ENCODE measurements at regions not wholly inside any gene's neighbourhood (a gene's known extent, or its start where the extent isn't known, plus 50 kb on each side); places are given as distances from the start of the nearest gene placed in this dataset.
"Not testable (repeated sequence)": the region's sequence is repeated elsewhere in the genome, so short reads cannot be mapped to it uniquely, and the experiment has no call there.

- DNase-seq (ENCODE audit: low read depth): no peak
These were observed 87.2 kb upstream of the CTBP2 start for GRCh38 chr10:125247576-125247975.

GRCh38 chr10:125243532-125244253, 83.3 kb upstream of the CTBP2 start:
- DNase-seq (ENCODE audit: low read depth): no peak

GRCh38 chr10:125238682-125239081, 78.3 kb upstream of the CTBP2 start:
- no peak for DNase-seq (ENCODE audit: low read depth)

- peak; percentile 7 for DNase-seq (ENCODE audit: low read depth)
These were observed 75.7 kb upstream of the CTBP2 start for GRCh38 chr10:125236091-125236490.

GRCh38 chr10:125235093-125236069, 75.0 kb upstream of the CTBP2 start:
- DNase-seq (ENCODE audit: low read depth): peak; percentile 5

- DNase-seq (ENCODE audit: low read depth): peak; percentile 47
These were observed 74.2 kb upstream of the CTBP2 start for GRCh38 chr10:125234576-125234975.

GRCh38 chr10:125233726-125234125, 73.4 kb upstream of the CTBP2 start:
- DNase-seq (ENCODE audit: low read depth): no peak

GRCh38 chr10:125232841-125233240, 72.5 kb upstream of the CTBP2 start:
- no peak for DNase-seq (ENCODE audit: low read depth)

GRCh38 chr10:125231813-125232475, 71.6 kb upstream of the CTBP2 start:
- DNase-seq (ENCODE audit: low read depth): no peak

GRCh38 chr10:125231116-125231812, 70.9 kb upstream of the CTBP2 start:
- DNase-seq (ENCODE audit: low read depth): peak; percentile 94

GRCh38 chr10:125230251-125230650, 69.9 kb upstream of the CTBP2 start:
- DNase-seq (ENCODE audit: low read depth): peak; percentile 20

- not testable (repeated sequence) for DNase-seq (ENCODE audit: low read depth)
These were observed 68.0 kb upstream of the CTBP2 start for GRCh38 chr10:125228245-125228940.

GRCh38 chr10:125227546-125227945, 67.2 kb upstream of the CTBP2 start:
- DNase-seq (ENCODE audit: low read depth): no peak

- no peak for DNase-seq (ENCODE audit: low read depth)
These were observed 66.5 kb upstream of the CTBP2 start for GRCh38 chr10:125226823-125227222.

GRCh38 chr10:125226005-125226404, 65.6 kb upstream of the CTBP2 start:
- DNase-seq (ENCODE audit: low read depth): no peak

GRCh38 chr10:125225051-125225450, 64.7 kb upstream of the CTBP2 start:
- DNase-seq (ENCODE audit: low read depth): no peak

- DNase-seq (ENCODE audit: low read depth): no peak
These were observed 62.3 kb upstream of the CTBP2 start for GRCh38 chr10:125222515-125223308.

GRCh38 chr10:125221716-125222115, 61.4 kb upstream of the CTBP2 start:
- DNase-seq (ENCODE audit: low read depth): no peak

GRCh38 chr10:125219776-125220175, 59.4 kb upstream of the CTBP2 start:
- no peak for DNase-seq (ENCODE audit: low read depth)

GRCh38 chr10:125218967-125219366, 58.6 kb upstream of the CTBP2 start:
- no peak for DNase-seq (ENCODE audit: low read depth)
